Endothelial cell of umbilical vein (primary cell): ENCODE measurements at regions not wholly inside any gene's neighbourhood (a gene's known extent, or its start where the extent isn't known, plus 50 kb on each side); places are given as distances from the start of the nearest gene placed in this dataset.

ENCODE experiments used
- BruUV-seq: library from RNA; stranded (reverse); fragments of 400-500 nt; replicated peaks from 2 replicates; lab custom pipeline; 2021; lab: Mats Ljungman, UMichigan
- CTCF ChIA-PET: fragments of 300-600, 350-600 bp; sonication (Branson Sonifier 250); formaldehyde crosslinking; loops from one replicate; lab custom pipeline; 2021; ENCODE audit warnings: antibody characterized with exemption, inconsistent platforms; lab: Charles Lee
- POLR2A ChIA-PET: fragments of 300-600, 350-600 bp; sonication (Branson Sonifier 250); formaldehyde crosslinking; loops from one replicate; lab custom pipeline; 2021; ENCODE audit warnings: antibody characterized with exemption, inconsistent platforms; lab: Charles Lee
- DNase-seq: peaks from one replicate; pipeline ENCODE4 v3.0.0-alpha.2; 2011; ENCODE audit warnings: low read depth, low spot score
- FAIRE-seq: peaks from 2 replicates; lab custom pipeline; 2011; peaks lifted over from hg19 to GRCh38; lab: Jason Lieb, UNC
- H2AFZ ChIP-seq: 2 replicates; pipeline ENCODE4 v1.6.0; 2012; ENCODE audit warnings: low read depth, low read length, control low read depth, inconsistent platforms
- H3K27ac ChIP-seq: 2 replicates; pipeline ENCODE4 v1.5.1; 2011; ENCODE audit warnings: low read depth, mild to moderate bottlenecking, control low read depth, low read length, moderate library complexity; ENCODE audit not compliant: insufficient read depth
- H3K27me3 ChIP-seq, 2 experiments: 2 replicates each; pipeline versions ENCODE4 v1.6.0 to v1.6.1; 2011; ENCODE audit warnings: low read length in 2 of 2, mixed read lengths in 1 of 2; ENCODE audit not compliant: control insufficient read depth in 2 of 2, insufficient read depth in 2 of 2
- H3K36me3 ChIP-seq, 2 experiments: 2 replicates in 1 of 2; 3 replicates in 1 of 2; pipeline ENCODE4 v1.5.1; 2011; ENCODE audit warnings: low read length in 2 of 2, mild to moderate bottlenecking in 1 of 2, moderate library complexity in 1 of 2; ENCODE audit not compliant: control insufficient read depth in 2 of 2, insufficient read depth in 2 of 2; ENCODE audit errors: extremely low read depth in 1 of 2
- H3K4me1 ChIP-seq: 3 replicates; pipeline ENCODE4 v1.5.1; 2011; ENCODE audit warnings: mild to moderate bottlenecking, low read length; ENCODE audit not compliant: control insufficient read depth, insufficient read depth; ENCODE audit errors: extremely low read depth
- H3K4me2 ChIP-seq: 2 replicates; pipeline ENCODE4 v1.6.1; 2011; ENCODE audit warnings: low read length, control low read depth, mixed read lengths; ENCODE audit not compliant: insufficient read depth
- H3K4me3 ChIP-seq, 3 experiments: fragments of 200-600 bp in 1 of 3; sonication (generic), shearing (Covaris generic) in 1 of 3; replicated peaks in 1 of 3; 2 replicates each; pipeline ENCODE4 v1.5.1; 2011 to 2016; ENCODE audit warnings: control low read depth in 3 of 3, low read length in 3 of 3, mild to moderate bottlenecking in 2 of 3, inconsistent platforms in 1 of 3, low read depth in 1 of 3, moderate library complexity in 1 of 3; ENCODE audit not compliant: insufficient read depth in 1 of 3
- H3K79me2 ChIP-seq: 2 replicates; pipeline ENCODE4 v1.6.0; 2012; ENCODE audit warnings: low read length, inconsistent platforms; ENCODE audit not compliant: control insufficient read depth, insufficient read depth
- H3K9ac ChIP-seq: replicated peaks from 2 replicates; pipeline ENCODE3; 2011; ENCODE audit warnings: low read length, control low read depth; ENCODE audit not compliant: insufficient read depth; ENCODE audit errors: extremely low read depth
- H3K9me1 ChIP-seq: replicated peaks from 3 replicates; pipeline ENCODE4 v1.6.0; 2011; ENCODE audit warnings: mild to moderate bottlenecking, low read length; ENCODE audit not compliant: control insufficient read depth, insufficient read depth; ENCODE audit errors: extremely low read depth
- H3K9me3 ChIP-seq: replicated peaks from 2 replicates; pipeline ENCODE4 v1.5.1; 2012; ENCODE audit warnings: low read length, inconsistent platforms; ENCODE audit not compliant: control insufficient read depth, insufficient read depth
- H4K20me1 ChIP-seq: replicated peaks from 2 replicates; pipeline ENCODE3; 2011; ENCODE audit warnings: mild to moderate bottlenecking, low read length; ENCODE audit not compliant: control insufficient read depth, insufficient read depth; ENCODE audit errors: extremely low read depth
- CTCF ChIP-seq, 2 donors: IDR thresholded peaks; 1 replicate in 1 of 2; 2 replicates in 1 of 2; pipeline ENCODE4 v1.5.1; 2011; ENCODE audit warnings: low read length in 2 of 2, mild to moderate bottlenecking in 2 of 2, moderate library complexity in 2 of 2, control low read depth in 1 of 2, inconsistent platforms in 1 of 2, low read depth in 1 of 2; ENCODE audit not compliant: insufficient read depth in 1 of 2; ENCODE audit errors: extremely low read depth in 1 of 2
- EZH2 ChIP-seq: IDR thresholded peaks from 2 replicates; pipeline ENCODE4 v1.6.1; 2012; ENCODE audit warnings: borderline replicate concordance, low read depth, mild to moderate bottlenecking, moderate library complexity, low read length, inconsistent platforms; ENCODE audit not compliant: severe bottlenecking
- FOS ChIP-seq: IDR thresholded peaks from 2 replicates; pipeline ENCODE4 v1.6.1; 2011; ENCODE audit warnings: mild to moderate bottlenecking, low read length, moderate library complexity, borderline replicate concordance; ENCODE audit not compliant: insufficient read depth
- GATA2 ChIP-seq: IDR thresholded peaks from 2 replicates; pipeline ENCODE4 v1.7.0; 2011; ENCODE audit warnings: low read depth, mild to moderate bottlenecking, moderate library complexity, mixed read lengths, low read length; ENCODE audit not compliant: insufficient read length, insufficient read depth
- JUN ChIP-seq: IDR thresholded peaks from 2 replicates; pipeline ENCODE4 v1.6.1; 2011; ENCODE audit warnings: borderline replicate concordance, low read depth; ENCODE audit not compliant: insufficient read length, insufficient read depth
- MAX ChIP-seq: IDR thresholded peaks from 2 replicates; pipeline ENCODE4 v1.6.1; 2011; ENCODE audit not compliant: insufficient read depth, insufficient read length
- MYC ChIP-seq: IDR thresholded peaks from one replicate; pipeline ENCODE4 v1.6.1; 2011; ENCODE audit warnings: mild to moderate bottlenecking, low read depth, low read length
- POLR2A ChIP-seq: IDR thresholded peaks from 2 replicates; pipeline ENCODE4 v1.6.1; 2012; ENCODE audit warnings: low read depth, mild to moderate bottlenecking, control low read depth, low read length
- POLR2AphosphoS5 ChIP-seq: IDR thresholded peaks from 2 replicates; pipeline ENCODE4 v1.6.1; 2012; ENCODE audit warnings: low read depth, mild to moderate bottlenecking, control low read depth, low read length, moderate library complexity; ENCODE audit not compliant: insufficient read depth
- dilution Hi-C: fragments of 300-500 bp; cut with MboI; formaldehyde crosslinking; loops from one replicate; pipeline ENCODE4 v1.15.0; 2019; ENCODE audit warnings: low sequenced_read_pairs; ENCODE audit not compliant: extremely low pct_ligation_motif_present
- intact Hi-C: fragments of 100-400 bp; cut with micrococcal nuclease; formaldehyde crosslinking; loops from one replicate; pipeline ENCODE4 v1.10.0; 2022

GRCh38 chr1:181391301-181391900 is 91.9 kb upstream of the CACNA1E start:
- BruUV-seq = no TSS peak
- Histone ChIP-seq H3K4me3 (no peak overlapping the region), H3K4me2 (no peak overlapping the region), H3K4me1 (no peaks in the 10 kb centered on the region), H3K36me3 (no peaks in the 10 kb centered on the region), H3K9me3 (no peaks in the 10 kb centered on the region), H4K20me1 (no peaks in the 10 kb centered on the region), H3K9ac (no peak overlapping the region), H3K9me1 (no peaks in the 10 kb centered on the region), H3K27ac (no peak overlapping the region), H2AFZ (no peak overlapping the region), H3K27me3 (no peaks in the 10 kb centered on the region), H3K79me2 (no peaks in the 10 kb centered on the region)
- no peak for TF ChIP-seq GATA2
- TF ChIP-seq JUN = no peak
- no peak for TF ChIP-seq POLR2AphosphoS5
- TF ChIP-seq POLR2A = no peak
- no peak for TF ChIP-seq MAX
- TF ChIP-seq MYC = no peak
- no peak for TF ChIP-seq CTCF (IDR thresholded peaks at IDR 0.05; ENCODE audit: extremely low read depth in 1 of 2, insufficient read depth in 1 of 2, low read depth in 1 of 2, low read length in 2 of 2)
- no peak for TF ChIP-seq FOS
- TF ChIP-seq EZH2 = no peak
- DNase-seq (no peak), FAIRE-seq (no peak)
- POLR2A ChIA-PET = no interaction called here
- intact Hi-C loops = no loop called here
- dilution Hi-C loops = no loop called here
- CTCF ChIA-PET = interaction anchor here (1.1 kb wide), 1 partner anchor 510 kb away, joined by 3 read pairs; no protein-coding TSS in a partner anchor
